GM12878 (cell line): ENCODE measurements at regions not wholly inside any gene's neighbourhood (a gene's known extent, or its start where the extent isn't known, plus 50 kb on each side); places are given as distances from the start of the nearest gene placed in this dataset.

Source experiments
- EGR1 ChIP-seq, 2 experiments: IDR thresholded peaks; 1 replicate in 1 of 2; 2 replicates in 1 of 2; pipeline ENCODE4 v1.6.1; 2011 to 2012; ENCODE audit warnings: low read depth in 2 of 2, low read length in 2 of 2, borderline replicate concordance in 1 of 2, mild to moderate bottlenecking in 1 of 2, moderate library complexity in 1 of 2
- EP300 ChIP-seq, 2 experiments: fragments of 150-350 bp in 1 of 2; IDR thresholded peaks; 2 replicates each; pipeline ENCODE4 v1.6.1; 2011 to 2012; ENCODE audit warnings: low read depth in 2 of 2, low read length in 2 of 2, borderline replicate concordance in 1 of 2, improper control_type of control experiment in 1 of 2, inconsistent platforms in 1 of 2; ENCODE audit not compliant: control insufficient read depth in 1 of 2
- HDAC6 ChIP-seq: fragments of 200-600 bp; sonication (generic); IDR thresholded peaks from one replicate; pipeline ENCODE4 v1.8.0; 2017; ENCODE audit warnings: antibody characterized with exemption; ENCODE audit not compliant: unreplicated experiment
- JUNB ChIP-seq: IDR thresholded peaks from 2 replicates; pipeline ENCODE4 v1.6.1; 2016; ENCODE audit warnings: antibody characterized with exemption, mild to moderate bottlenecking
- JUND ChIP-seq: IDR thresholded peaks from 2 replicates; pipeline ENCODE4 v1.6.1; 2012; ENCODE audit warnings: low read depth, mild to moderate bottlenecking, low read length, improper control_type of control experiment, moderate library complexity
- POLR2AphosphoS5 ChIP-seq: IDR thresholded peaks from 2 replicates; pipeline ENCODE4 v1.6.1; 2011; ENCODE audit warnings: mild to moderate bottlenecking, low read length, inconsistent platforms
- RFX5 ChIP-seq: IDR thresholded peaks from 2 replicates; pipeline ENCODE4 v1.6.1; 2011; ENCODE audit warnings: low read depth, low read length, improper control_type of control experiment
- TAF1 ChIP-seq: IDR thresholded peaks from 2 replicates; pipeline ENCODE4 v1.6.1; 2011; ENCODE audit warnings: mild to moderate bottlenecking, low read depth, low read length, borderline replicate concordance
- TBL1XR1 ChIP-seq: IDR thresholded peaks from 2 replicates; pipeline ENCODE4 v1.6.1; 2012; ENCODE audit warnings: low read depth, low read length, improper control_type of control experiment
- YY1 ChIP-seq: IDR thresholded peaks from 2 replicates; pipeline ENCODE4 v1.6.1; 2011; ENCODE audit warnings: low read depth, mild to moderate bottlenecking, low read length
- TF ChIP-seq, protein P1 (sequence below), 3 experiments: IDR thresholded peaks in 2 of 3; conservative IDR thresholded peaks in 1 of 3; 2 replicates each; pipeline ENCODE4 v1.5.1; 2011; ENCODE audit warnings: low read depth in 3 of 3, low read length in 3 of 3, mild to moderate bottlenecking in 3 of 3, control low read depth in 2 of 3, moderate library complexity in 2 of 3, inconsistent platforms in 1 of 3, mixed read lengths in 1 of 3; ENCODE audit not compliant: control insufficient read depth in 2 of 3, insufficient read depth in 1 of 3; ENCODE audit errors: extremely low read depth in 1 of 3
- TF ChIP-seq, protein P2 (sequence below): fragments of 450-650 bp; formaldehyde crosslinking; IDR thresholded peaks from 2 replicates; pipeline ENCODE4 v1.4.0; 2022; ENCODE audit warnings: mild to moderate bottlenecking, moderate library complexity
- TF ChIP-seq, protein P3 (sequence below): fragments of 150-350 bp; IDR thresholded peaks from 2 replicates; pipeline ENCODE4 v1.6.1; 2016; ENCODE audit warnings: low read depth, low read length
- TF ChIP-seq, protein P4 (sequence below): IDR thresholded peaks from 2 replicates; pipeline ENCODE4 v1.6.1; 2011; ENCODE audit warnings: mild to moderate bottlenecking, low read depth, low read length, moderate library complexity; ENCODE audit not compliant: insufficient replicate concordance

DNA sequence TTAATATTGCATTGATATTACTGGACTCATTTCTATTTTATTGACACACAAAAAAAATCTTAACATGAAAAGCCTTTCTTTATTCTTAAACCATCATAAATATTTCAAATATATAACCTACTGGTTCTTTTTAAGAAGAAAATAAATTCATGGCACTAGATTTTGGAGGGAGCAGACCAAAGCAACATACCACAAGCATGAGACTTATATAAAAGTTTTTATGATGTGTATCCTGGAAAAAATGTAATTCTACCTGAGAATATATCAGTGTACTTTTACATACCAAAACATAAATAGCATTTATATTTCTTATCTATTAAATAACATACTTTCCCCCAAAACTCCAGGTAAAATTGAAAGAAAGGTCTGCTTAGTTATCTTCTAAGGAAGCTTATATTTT lies 508.2 kb upstream of the SEMA3D start:
- TF ChIP-seq JUNB (no peak), POLR2AphosphoS5 (no peak), TAF1 (no peak), EGR1 (IDR thresholded peaks at IDR 0.05; ENCODE audit: borderline replicate concordance in 1 of 2, low read depth in 2 of 2, low read length in 2 of 2) (no peak), HDAC6 (no peak), EP300 (IDR thresholded peaks at IDR 0.05; ENCODE audit: borderline replicate concordance in 1 of 2, control insufficient read depth in 1 of 2, low read depth in 2 of 2, low read length in 2 of 2) (no peak), RFX5 (no peak), YY1 (no peak), TBL1XR1 (no peak), JUND (no peak)
- TF ChIP-seq, protein P1, sequence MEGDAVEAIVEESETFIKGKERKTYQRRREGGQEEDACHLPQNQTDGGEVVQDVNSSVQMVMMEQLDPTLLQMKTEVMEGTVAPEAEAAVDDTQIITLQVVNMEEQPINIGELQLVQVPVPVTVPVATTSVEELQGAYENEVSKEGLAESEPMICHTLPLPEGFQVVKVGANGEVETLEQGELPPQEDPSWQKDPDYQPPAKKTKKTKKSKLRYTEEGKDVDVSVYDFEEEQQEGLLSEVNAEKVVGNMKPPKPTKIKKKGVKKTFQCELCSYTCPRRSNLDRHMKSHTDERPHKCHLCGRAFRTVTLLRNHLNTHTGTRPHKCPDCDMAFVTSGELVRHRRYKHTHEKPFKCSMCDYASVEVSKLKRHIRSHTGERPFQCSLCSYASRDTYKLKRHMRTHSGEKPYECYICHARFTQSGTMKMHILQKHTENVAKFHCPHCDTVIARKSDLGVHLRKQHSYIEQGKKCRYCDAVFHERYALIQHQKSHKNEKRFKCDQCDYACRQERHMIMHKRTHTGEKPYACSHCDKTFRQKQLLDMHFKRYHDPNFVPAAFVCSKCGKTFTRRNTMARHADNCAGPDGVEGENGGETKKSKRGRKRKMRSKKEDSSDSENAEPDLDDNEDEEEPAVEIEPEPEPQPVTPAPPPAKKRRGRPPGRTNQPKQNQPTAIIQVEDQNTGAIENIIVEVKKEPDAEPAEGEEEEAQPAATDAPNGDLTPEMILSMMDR (IDR thresholded peaks at IDR 0.05 in 2 of 3, conservative IDR thresholded peaks at IDR 0.05 in 1 of 3; ENCODE audit: control insufficient read depth in 2 of 3, extremely low read depth in 1 of 3, insufficient read depth in 1 of 3, low read depth in 3 of 3, low read length in 3 of 3), result no peak
- TF ChIP-seq, protein P2, sequence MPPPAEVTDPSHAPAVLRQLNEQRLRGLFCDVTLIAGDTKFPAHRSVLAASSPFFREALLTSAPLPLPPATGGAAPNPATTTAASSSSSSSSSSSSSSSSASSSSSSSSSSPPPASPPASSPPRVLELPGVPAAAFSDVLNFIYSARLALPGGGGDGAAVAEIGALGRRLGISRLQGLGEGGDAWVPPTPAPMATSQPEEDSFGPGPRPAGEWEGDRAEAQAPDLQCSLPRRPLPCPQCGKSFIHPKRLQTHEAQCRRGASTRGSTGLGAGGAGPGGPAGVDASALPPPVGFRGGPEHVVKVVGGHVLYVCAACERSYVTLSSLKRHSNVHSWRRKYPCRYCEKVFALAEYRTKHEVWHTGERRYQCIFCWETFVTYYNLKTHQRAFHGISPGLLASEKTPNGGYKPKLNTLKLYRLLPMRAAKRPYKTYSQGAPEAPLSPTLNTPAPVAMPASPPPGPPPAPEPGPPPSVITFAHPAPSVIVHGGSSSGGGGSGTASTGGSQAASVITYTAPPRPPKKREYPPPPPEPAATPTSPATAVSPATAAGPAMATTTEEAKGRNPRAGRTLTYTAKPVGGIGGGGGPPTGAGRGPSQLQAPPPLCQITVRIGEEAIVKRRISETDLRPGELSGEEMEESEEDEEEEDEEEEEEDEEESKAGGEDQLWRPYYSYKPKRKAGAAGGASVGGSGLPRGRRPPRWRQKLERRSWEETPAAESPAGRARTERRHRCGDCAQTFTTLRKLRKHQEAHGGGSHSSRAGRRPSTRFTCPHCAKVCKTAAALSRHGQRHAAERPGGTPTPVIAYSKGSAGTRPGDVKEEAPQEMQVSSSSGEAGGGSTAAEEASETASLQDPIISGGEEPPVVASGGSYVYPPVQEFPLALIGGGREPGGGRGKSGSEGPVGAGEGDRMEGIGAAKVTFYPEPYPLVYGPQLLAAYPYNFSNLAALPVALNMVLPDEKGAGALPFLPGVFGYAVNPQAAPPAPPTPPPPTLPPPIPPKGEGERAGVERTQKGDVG (CRISPR knock-in tag), result no peak
- TF ChIP-seq, protein P3, sequence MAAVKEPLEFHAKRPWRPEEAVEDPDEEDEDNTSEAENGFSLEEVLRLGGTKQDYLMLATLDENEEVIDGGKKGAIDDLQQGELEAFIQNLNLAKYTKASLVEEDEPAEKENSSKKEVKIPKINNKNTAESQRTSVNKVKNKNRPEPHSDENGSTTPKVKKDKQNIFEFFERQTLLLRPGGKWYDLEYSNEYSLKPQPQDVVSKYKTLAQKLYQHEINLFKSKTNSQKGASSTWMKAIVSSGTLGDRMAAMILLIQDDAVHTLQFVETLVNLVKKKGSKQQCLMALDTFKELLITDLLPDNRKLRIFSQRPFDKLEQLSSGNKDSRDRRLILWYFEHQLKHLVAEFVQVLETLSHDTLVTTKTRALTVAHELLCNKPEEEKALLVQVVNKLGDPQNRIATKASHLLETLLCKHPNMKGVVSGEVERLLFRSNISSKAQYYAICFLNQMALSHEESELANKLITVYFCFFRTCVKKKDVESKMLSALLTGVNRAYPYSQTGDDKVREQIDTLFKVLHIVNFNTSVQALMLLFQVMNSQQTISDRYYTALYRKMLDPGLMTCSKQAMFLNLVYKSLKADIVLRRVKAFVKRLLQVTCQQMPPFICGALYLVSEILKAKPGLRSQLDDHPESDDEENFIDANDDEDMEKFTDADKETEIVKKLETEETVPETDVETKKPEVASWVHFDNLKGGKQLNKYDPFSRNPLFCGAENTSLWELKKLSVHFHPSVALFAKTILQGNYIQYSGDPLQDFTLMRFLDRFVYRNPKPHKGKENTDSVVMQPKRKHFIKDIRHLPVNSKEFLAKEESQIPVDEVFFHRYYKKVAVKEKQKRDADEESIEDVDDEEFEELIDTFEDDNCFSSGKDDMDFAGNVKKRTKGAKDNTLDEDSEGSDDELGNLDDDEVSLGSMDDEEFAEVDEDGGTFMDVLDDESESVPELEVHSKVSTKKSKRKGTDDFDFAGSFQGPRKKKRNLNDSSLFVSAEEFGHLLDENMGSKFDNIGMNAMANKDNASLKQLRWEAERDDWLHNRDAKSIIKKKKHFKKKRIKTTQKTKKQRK, result no peak
- TF ChIP-seq, protein P4, sequence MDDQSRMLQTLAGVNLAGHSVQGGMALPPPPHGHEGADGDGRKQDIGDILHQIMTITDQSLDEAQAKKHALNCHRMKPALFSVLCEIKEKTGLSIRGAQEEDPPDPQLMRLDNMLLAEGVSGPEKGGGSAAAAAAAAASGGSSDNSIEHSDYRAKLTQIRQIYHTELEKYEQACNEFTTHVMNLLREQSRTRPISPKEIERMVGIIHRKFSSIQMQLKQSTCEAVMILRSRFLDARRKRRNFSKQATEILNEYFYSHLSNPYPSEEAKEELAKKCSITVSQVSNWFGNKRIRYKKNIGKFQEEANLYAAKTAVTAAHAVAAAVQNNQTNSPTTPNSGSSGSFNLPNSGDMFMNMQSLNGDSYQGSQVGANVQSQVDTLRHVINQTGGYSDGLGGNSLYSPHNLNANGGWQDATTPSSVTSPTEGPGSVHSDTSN, result no peak
